Fibroblast of villous mesenchyme (primary cell): ENCODE measurements at regions not wholly inside any gene's neighbourhood (a gene's known extent, or its start where the extent isn't known, plus 50 kb on each side); places are given as distances from the start of the nearest gene placed in this dataset.
"Not testable (repeated sequence)": the region's sequence is repeated elsewhere in the genome, so short reads cannot be mapped to it uniquely, and the experiment has no call there.

ENCODE experiments used
- DNase-seq: peaks from one replicate; pipeline ENCODE4 v3.0.0-alpha.2; 2010; ENCODE audit warnings: low read depth
- H3K4me3 ChIP-seq: 2 replicates; pipeline ENCODE4 v1.5.1; 2011; ENCODE audit warnings: low read depth, mild to moderate bottlenecking, low read length
- CTCF ChIP-seq: IDR thresholded peaks from 2 replicates; pipeline ENCODE4 v1.5.1; 2012; ENCODE audit warnings: low read depth, mild to moderate bottlenecking, low read length; ENCODE audit not compliant: insufficient read depth

DNA sequence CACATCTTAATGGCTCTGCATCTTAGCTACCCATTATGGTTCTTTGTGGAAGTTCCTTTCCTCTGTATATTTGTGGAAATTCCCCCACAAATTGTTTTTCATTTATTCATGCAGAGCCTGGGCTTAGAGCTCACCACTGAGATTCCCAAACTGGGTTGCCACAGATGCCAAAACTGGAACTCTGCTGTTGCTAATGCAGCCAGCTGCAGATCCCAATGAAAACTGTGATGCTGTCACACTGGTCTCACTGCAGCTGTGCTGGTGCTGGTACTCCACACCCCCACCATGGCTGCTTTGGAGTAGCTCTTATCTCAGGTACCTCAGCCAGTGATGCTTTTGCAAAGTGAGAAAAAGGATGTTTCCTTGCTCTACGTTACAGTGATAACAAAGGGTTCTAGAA lies 87.7 kb downstream of the DCK start:
- DNase-seq: no peak
- TF ChIP-seq CTCF: no peak

DNA sequence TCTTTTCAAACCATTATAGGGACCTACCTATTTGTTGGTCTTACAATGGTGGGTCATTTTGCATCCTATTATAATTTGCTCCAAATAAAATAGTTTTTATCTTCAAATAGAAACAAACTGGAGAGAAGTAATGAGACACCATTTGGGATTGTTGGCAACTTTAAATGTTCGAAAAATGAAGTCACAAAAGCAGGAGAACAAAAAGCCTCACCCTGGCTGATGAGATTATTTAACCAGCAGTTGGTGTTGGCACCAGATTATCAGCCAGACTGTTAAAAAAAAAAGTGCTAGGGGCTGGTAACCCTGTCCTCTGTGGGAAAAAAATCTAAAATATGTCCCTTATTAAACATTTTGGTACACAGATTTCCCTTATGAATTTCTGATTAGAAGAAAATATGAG lies 100.3 kb downstream of the DCK start:
- H3K4me3 ChIP-seq: no peak overlapping the region
- no peak for TF ChIP-seq CTCF
- no peak for DNase-seq

More for the DNA sequence above, 87.7 kb downstream of the DCK start:
- no peak overlapping the region for H3K4me3 ChIP-seq

DNA sequence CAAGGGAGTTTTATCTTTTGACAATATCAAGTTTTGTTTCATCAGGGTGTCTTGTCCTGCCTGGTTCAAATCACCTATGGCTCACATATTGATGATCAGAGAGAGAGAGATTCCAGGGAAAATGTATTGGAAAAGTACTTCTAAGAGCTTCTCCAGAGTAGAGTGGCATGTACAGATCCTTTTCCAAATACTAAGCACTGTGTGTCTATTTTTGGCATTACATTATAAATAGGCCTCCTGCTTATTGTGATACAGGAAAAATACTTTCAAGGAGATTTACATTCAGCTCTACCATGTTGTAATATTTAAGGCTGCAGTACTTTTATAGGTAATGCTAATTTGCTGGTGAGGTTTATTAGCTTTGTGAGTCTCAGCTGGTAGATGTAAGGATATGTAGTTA lies 100.8 kb downstream of the DCK start:
- no peak overlapping the region for H3K4me3 ChIP-seq
- TF ChIP-seq CTCF: no peak
- no peak for DNase-seq

DNA sequence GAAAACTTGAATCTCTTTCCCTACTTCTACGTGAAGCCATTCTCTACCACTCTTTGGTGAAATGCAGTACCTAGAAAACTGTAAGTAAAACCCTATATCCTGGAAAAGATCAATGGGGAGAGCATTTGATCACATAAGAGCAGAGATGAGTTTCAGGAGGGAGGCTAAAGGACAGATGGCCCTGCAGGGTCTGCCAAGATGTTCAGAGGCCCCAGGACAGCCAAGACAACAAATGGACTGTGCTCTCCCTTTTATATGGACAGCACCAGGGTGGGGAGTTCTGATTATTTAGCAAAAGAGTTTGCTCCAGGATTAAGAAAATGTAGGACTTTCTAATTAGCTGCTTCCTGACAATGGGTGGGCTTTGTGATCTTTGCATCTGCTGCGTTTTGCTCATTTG lies 101.7 kb downstream of the DCK start:
- TF ChIP-seq CTCF: no peak
- no peak overlapping the region for H3K4me3 ChIP-seq
- no peak for DNase-seq

GRCh38 chr4:71095545-71095944 lies 102.1 kb downstream of the DCK start:
- TF ChIP-seq CTCF: no peak

DNA sequence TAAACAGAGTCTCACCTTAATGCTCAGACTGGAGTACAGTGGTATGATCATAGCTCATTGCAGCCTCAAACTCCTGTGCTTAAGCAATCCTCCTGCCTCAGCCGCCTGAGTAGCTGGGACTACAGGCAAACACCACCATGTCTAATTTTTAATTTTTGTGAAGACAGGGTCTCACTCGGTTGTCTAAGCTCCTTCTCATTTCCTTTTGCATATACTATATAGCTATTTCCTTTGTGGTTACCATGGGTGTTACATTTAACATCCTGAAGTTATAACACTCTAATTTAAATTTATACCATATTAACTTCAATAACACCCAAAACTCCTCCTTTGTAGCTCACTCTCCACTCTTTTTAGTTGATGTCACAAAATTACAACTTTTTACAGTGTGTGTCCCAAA lies 114.3 kb downstream of the DCK start:
- H3K4me3 ChIP-seq: no peak overlapping the region
- TF ChIP-seq CTCF: no peak
- DNase-seq: no peak

More at GRCh38 chr4:71095545-71095944, 102.1 kb downstream of the DCK start:
- DNase-seq: peak; percentile 2
- no peak overlapping the region for H3K4me3 ChIP-seq

DNA sequence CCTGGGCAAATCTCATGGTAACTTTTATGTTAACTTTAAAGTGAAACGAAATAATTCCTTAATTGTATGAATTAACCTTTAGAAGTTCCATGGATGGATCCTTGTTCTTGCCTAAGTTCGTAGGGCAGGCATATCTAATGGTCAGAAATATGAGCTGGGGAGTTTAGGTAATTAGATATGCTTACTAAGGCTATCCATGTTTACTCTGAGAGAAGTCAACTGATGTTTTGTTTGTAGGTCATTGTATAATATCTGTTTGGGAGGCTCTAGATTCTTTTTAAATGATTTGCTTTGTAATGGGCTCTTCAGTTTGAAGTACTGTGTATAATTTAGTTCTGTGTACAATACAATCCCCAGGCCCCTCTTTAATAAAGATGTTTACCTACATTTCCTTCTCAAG lies 117.0 kb downstream of the DCK start:
- no peak for TF ChIP-seq CTCF
- DNase-seq: no peak
- H3K4me3 ChIP-seq: no peak overlapping the region

- not testable (repeated sequence) for H3K4me3 ChIP-seq, DNase-seq
Observed at GRCh38 chr4:71111133-71111532, 117.7 kb downstream of the DCK start.
